Right kidney (tissue), 1 donor: ENCODE measurements at regions not wholly inside any gene's neighbourhood (a gene's known extent, or its start where the extent isn't known, plus 50 kb on each side); places are given as distances from the start of the nearest gene placed in this dataset.
A peak's percentile ranks its signal among the peaks of the same experiment; 100 is the strongest.

Experiments used
- DNase-seq: peaks from one replicate; pipeline ENCODE4 v3.0.0-alpha.2; 2016

DNA sequence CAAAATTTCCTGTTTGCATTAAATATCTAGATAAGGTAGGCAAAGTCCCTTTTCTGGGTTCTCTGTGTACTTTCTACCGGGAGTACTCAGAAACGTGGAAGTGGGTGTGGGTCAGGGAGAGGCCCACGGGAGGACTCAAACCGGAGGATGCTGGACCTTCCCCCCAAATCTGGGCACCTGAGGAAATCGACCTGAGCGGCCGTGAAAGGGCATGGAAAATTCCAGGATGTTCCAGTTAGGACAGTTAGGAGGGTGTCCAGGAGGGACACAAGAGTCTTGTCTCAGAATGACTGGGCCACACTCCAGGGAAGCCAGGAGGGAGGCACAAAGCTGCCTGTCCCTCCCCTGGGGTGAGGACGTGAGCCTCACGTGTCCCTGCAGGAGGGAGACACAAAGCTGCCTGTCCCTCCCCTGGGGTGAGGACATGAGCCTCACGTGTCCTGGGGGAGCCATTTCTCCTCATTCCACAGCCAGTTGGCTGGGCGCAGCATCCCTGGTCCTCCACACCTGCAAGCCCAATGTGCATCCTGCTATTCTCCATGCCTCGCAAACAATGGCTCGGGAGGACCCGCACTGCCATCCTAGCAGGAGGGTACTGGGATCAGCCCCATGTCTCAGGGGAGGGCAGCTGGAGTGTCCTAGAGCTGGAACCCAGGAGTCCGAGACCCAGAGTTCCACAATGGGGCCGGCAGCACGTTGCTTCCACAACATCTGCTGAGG, 190.5 kb upstream of the PPP2R2D start:
- no peak for DNase-seq

DNA sequence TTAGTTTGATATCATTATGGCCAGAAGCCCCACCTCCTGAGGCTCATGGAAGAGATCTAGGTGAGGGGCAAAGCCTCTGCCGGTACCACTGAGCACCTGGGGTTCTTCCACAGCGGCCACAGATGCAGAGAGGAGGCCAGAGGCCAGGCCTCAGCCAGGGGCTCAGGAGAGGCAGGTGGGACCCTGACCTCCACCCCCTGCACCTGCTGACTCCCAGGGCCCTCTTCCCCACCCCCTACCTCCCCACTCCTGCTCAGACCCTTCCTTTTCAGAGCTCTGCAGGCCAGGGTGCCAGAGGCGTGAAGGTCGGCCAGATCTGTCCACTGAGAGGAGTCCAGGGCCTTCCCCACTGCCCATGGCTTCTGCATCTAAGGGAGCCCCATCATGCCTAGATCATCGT, 178.7 kb upstream of the PPP2R2D start:
- no peak for DNase-seq

DNA sequence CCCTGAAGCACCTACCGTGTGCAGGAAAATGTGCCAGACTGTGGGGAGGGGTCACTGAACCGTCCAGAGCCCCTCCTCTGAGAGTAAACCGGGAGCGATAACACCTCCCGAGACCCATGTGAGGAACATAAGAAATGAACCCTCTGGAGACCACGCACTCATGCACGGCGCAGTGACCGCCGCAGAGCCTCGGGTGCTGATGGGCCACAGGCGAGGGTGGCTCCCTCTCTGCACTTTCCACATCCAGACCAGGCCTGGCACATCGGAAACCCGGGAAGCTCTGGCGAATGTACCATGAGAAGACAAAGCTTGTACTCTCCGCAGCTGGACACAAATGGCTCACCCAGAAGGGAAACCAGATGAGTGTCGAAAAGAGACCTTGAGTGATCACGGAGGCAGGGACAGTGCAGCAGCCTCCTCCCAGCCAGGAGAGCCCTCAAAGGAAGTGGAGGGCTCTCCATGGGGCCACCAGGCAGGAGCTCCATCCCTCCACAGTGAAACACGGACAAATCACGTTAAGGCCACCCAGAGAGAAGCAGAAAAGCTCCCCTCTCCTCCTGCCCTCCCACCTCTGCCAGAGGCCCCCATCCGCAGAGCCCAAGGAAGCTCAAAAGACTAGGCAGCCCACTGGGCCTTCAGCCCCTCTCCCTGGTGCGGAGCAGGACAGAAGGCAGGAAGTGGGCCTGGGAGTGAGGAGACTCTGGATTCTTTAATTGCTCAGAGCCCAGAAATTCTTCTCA, 178.1 kb upstream of the PPP2R2D start:
- no peak for DNase-seq

DNA sequence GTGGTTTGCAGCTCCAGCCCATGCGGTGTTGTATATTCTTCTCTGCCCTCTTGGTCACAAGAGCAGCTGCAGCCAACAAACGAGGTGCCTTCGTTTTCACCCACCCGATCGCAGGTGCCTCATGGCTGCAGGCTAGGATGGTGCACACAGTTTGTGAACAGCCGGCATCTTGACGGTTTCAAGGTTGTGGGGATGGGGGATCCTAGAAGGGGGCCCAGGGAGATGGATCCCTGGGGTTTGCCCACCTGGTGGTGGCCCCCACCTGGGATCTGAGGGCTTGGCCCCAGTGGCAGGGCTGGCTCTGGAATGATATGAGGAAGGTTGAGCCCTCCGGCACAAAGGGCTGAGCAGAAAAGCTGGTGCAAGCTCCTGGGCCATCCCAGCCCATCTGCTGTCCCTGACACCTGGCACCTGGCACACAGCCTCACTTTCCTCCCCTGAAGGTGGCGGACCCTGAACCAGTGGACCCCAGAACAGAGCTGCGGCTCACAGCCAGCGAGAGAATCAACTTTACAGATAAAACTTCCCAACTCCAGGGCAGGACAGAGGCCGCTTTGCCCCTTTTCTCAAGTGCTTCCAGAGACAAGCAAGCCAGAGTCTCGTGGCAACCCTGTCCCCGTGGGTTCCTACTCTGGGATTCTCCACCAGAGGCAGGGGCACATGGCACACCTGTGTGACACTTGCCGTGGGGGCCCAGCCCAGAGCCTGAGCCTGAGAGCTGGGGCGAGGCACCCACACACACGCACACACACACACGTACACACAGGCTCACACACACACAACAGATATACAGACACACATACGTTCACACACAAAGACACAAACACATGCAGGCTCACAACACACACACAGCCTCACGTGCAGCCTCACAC, 177.3 kb upstream of the PPP2R2D start:
- DNase-seq, result no peak

DNA sequence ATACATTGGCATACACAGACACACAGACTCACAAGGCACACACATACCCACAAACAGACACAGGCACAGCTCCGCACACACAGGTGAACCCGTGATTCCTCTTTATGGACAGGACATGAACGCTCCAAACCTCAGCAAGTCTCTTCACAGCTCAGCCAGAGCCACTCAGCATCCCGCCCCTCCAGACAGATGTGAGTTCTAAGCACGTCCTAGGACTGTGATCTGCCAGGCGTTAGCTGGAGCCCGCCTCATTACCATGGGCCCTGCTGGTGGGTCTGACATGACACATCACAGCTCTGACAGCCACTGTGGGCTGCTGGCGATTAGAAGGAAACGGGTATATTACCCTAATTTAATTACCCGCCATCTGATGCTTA, 176.7 kb upstream of the PPP2R2D start:
- DNase-seq, result no peak

DNA sequence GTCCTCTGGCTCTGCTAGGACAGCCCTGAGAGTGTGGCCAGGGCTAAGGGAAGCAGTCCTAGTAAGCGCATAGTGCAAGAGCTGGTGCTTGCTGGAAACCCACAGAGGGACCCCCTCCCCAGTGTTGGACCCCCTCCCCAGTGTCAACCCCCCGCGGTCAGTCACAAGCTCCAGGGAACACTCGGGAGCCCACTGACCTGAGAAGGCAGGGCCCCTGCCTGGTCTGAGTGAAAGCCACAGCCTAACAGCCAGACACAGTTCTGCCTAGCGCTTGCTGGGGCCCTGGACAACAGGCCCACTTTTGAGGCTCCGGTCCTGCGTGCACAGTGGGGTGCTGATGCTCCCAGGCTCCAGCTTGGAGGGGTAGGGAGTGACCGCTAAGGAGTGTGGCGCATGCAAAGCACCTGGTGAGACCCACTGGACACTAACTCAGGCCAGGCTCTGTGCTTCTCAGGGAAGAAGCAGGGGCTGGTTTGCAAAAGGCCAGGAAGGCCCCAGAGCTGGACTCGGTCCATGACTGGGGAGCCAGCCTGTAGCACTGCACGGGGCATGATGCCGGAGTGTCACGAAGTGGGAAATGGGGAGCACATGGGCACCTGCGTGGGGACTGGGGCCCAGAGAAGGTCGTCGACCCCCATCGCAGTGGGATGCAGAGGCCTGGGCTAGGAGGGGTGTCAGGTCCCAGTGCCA, 175.8 kb upstream of the PPP2R2D start:
- no peak for DNase-seq

DNA sequence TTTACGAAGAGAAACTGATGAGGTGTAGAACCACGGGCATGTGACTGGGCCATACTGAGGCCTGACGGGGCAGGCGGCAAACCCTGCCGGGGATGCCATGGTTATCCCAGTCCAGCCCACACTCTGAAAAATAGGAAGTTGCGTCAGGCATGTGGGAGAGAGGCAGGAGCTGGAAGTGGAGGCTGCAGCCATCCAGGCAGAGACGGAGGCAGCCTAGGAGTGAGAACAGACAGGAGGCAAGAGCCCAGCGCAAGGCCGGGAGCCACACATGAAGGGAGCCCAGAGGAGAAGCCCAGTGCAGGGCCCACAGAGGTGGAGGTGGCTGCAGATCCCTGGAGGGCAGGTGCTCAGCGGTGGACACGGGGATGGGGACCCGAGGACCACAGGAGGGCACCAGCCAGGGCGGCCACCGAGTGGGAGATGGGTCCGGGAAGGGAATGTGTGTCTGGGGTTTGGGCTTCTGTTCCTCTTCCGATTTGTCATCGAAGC, 175.2 kb upstream of the PPP2R2D start:
- no peak for DNase-seq

DNA sequence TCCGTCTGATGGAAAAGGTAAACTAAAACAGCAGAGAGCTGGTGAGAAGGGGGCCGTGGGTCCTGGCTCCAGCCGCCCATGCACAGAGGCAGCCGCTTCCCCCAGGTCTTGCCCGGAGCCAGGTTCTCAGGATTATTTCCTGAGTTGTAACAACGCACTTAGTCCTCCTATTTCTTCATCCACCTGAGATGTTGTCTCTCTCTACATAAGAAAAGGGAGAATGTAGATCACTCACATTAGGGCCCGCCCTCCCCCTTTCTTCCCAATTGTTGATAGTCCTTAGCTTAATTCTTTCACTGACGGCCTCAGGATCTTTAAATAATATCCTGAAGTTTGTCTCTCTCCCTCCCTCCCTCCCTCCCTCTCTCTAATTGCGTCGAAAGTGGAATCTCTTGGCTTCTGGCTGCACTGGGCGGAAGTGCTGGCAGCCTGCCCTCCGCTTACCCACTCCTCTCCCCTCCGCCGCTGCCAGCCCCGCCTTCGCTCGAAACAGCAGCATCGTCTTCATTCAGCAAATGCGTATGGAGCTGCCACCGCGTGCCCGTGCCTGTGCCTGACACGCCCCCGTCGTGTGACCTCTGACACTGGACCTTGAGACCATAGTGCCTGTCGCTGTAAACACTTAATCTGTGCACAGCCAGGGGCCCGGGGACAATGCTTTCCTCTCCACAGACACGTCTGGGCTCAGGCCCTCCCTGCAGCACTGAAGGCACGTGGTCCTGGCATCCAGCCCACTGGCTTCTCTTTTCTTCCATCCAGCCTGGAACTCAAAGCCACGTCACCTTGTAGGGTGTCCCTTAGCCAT, 174.5 kb upstream of the PPP2R2D start:
- peak; percentile 64 for DNase-seq

DNA sequence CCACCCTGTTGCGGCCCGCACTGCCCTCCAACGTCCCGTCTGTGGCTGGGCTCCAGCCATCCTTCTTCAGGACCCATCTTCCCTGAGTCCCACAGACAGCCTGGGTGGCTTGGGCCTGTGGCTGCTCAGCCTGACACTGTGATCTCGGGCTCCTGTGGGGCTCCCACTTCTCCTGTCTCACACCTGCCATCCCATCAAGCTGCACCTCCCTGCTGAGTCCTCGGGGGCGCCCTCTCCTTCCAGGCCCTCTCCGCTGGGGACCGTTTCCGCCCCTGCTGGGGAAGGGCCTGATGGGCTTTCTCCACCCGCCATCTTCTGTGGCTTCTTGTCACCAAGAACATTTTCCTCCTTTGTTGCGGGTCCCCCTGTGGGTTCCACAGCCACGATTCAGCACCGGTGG, 173.8 kb upstream of the PPP2R2D start:
- DNase-seq, result no peak

DNA sequence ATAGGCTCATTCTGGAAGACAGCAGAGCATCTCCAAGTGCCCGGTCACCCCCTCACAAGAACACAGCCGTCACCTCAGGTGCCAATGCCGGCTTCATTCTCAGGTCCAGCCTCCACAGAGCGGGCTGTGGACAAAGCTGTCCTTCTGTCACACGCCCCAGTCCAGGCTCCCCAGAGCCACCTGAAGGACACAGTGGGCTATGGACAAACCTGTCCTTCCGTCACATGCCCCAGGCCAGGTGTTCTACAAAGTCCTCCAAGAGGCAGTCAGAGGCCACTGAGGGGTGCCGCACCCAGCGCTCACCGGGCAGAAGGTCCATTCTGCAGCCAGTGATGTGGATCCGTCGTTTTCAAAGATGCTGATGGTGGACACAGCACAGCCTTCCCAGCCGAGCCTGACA, 173.2 kb upstream of the PPP2R2D start:
- no peak for DNase-seq

DNA sequence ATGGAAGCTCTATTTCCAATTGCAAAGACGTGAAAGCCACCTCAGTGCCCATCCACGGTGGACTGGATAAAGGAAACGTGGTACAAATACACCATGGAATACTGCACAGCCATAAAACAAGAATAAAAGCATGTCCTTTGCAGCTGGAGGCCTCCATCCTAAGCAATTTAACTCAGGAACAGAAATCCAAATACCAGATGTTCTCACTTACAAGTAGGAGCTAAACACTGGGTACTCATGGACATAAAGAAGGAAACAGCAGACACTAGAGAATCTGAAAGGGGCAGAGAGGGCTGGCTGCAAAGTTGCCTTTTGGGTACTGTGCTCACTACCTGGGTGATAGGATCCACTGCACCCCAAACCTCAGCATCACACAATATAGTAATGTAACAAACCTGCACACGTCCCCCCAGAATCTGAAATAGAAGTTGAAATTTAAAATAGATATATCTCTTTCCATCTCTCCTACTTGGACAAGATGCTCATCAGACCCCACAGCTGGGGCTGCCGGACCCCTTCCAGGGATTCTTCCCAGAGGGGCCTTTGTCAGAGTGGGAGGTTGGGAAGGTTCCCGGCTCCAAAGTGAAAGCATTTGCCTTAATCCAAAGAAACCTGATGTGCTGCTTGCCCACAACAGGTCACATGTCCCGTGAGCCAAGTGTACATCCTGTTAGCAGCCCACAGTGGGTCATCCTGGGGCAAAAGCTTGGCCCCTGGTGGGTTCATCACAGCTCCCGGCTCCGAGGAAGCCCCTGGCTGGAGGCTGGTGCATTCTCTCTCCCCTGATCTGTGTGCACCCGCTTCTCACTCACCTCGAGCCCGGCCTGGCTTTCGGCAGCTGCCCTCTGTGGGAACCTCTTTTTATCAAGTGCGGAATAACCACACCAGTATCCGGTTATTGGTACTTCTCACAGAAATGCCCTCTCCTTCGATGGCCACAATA, 172.3 kb upstream of the PPP2R2D start:
- no peak for DNase-seq

DNA sequence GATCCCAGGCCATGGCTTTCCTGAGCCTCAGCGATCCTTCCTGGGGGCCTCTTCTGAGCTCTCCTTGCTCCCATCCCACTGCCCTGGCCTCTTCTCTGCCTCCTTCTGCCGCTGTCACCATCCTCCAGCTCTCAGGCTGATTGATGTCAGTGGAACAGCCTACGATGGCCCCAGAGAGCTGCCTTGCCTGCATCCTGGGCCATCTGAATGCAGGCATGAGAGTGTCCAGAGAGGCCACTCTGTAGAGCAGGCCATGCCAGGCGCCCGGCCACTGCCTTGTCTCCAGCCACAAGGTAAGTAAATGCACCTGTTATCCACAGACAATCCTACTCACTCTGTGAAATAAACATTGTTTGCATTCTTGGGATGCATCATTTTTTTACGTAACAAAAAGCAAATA, 171.4 kb upstream of the PPP2R2D start:
- DNase-seq, result no peak

DNA sequence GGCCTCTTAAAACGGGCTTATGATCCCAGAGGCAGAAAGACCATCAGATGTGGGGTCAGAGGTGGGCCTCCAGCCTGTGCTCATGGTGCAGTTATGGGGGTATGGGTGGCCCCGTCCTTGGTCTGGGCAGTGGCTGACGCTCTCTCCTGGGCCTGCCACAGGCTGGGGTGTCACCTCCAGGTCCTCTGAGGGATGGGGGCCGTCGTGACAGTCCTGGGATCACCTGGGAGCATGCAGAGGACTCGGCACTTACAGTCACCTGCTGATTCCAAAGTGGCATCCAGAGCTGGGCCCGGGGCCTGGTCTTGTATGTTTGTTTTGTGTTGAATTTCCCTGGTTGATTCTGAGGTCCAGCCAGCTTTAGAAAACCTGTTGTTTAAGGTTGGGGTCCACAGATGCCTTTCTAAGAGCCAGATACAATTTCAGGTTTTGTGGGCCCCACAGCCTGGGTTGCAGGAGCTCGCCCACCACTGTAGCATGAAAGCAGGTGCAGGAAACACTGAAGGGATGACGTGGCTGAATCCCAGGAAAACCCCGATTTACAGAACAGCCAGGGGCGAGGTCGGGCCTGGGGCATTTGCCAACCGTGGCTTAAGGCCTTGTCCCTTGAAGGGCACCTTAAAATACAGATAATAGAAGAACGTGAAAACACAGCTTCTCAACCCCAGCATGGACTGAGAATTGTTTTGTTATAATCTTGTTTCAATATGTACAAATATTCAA, 170.7 kb upstream of the PPP2R2D start:
- DNase-seq, result no peak

DNA sequence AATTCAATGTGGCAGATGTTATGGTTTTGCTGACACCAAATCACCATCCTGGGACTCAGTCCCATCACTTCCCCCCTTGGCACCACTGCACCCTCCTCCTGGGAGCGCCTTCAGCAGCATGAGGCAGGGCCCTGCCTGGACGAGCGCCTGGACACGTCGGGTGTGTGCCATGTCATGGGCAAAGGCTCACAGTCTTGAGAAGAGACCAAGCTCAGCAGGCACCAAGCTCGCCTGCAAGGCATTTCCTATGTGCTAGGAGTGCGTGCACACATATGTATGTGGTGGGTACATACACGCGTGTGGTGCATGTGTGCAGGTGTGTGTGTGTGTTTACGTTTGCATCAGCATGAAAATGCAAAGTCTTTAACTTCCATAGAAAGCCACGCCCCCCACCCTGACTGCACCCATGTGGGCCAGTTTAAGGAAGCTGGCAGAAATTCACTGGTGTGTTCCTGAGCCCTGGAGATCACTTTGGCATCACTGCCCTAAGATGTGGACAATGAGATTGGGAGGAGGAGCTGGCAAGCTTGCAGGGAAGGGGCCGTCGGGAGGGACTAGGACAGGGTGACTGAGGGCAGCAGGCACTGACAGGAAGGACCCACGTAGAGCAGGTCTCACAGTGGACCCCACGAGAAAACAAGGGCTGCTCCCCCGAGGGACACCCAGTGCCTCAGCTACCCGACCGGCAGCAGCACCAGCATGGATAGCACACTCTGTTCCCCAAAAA, 169.9 kb upstream of the PPP2R2D start:
- DNase-seq, result no peak

DNA sequence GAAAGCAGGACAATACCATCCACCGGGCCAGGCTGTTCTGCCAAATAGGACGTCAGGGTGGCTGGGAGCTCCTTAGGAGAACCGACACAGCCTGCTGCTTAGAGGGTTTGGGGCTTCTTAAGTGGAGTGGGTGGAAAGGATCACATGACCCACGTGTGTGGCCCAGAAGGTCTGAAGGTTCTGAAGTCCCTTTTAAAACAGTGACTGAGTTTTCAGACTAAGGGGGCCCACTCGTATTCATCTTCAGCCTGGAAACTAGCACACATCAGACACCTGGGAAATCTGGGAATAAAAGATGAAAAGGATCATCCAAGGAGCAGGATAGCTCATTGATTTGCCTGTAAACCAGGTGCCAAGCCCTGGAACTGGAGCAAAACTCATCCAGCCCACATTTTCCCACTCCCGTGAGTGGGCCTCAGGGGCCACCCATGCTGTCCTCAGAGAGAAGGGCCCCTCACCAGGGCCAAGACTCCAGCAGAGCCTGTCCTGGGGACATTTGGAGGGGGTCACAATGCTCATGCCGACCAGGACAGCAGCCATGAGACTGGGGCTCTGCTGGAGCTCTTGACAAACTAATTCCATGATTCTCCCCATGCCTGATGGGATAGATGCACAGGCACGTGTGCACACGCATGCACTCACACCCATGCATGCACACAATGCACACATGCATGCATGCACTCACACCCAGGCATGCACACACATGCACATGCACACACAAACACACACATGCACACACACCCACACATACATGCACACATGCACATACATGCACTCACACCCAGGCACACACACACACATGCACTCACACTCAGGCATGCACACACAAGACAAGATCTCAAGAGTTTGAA, 168.8 kb upstream of the PPP2R2D start:
- no peak for DNase-seq

DNA sequence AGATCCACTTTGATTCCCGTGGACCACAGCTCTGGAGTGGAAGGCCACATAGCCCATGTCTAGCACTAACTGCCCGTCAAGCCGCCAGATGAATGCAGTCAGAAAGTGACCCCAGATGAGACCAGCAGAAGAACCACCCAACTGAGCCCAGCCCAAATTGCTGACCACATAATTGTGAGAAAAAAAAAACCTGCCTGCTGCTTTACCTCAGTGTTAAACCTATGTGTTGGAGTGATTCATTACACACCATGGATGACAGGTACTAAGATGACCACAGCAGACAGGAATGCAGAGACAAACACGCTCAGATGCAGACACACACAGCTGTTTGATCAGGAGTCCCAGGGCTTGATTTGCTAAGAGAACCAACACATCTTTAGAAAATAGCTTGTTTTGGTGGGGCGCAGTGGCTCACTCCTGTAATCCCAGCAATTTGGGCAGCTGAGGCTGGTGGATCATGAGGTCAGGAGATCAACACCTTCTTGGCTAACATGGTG, 168.1 kb upstream of the PPP2R2D start:
- DNase-seq, result no peak

DNA sequence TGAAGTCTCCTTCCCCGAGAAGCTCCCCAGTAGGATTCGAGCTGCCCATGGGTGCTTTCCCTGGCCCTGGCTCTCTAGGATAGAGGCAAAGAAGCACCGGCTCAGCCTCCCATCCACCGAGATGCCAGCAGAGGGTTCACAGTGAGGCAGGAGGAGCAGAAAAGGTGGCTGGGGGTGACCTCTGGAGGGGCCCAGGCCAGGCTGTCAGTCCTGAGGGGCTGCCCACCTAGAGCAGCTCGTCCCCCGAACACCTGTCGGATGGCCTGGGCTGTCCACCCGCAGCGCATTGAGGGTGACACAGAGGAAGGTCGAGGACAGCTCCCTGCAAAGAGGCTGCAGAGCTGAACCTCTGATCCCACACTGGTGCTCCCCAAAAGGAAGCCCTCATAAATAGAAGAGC, 167.2 kb upstream of the PPP2R2D start:
- no peak for DNase-seq

DNA sequence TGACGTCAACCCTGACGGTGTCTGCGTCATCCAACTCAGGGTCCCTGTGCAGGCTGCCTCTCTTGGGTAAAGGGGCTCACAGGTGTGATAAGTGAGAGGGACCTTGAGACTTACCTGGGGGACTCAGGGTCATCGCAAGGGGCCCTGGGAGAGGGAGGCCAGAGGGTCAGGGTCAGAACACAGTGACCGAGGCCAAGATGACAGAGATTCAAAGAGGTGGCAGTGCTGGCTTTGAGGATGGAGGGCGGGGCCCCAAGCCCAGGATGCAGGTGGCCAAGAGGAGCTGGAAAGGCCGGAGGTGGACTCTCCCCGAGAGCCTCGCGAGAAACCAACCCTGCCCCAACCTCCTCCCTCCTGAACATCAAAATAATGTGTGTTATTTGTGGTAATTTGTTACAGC, 165.2 kb upstream of the PPP2R2D start:
- no peak for DNase-seq
